H9 (cell line): ENCODE measurements at regions not wholly inside any gene's neighbourhood (a gene's known extent, or its start where the extent isn't known, plus 50 kb on each side); places are given as distances from the start of the nearest gene placed in this dataset.

Source experiments
- DNase-seq: peaks from one replicate; pipeline ENCODE4 v3.0.0-alpha.2; 2017
- H2AFZ ChIP-seq: one replicate; pipeline ENCODE4 v1.6.1; 2013; ENCODE audit warnings: mild to moderate bottlenecking, low read length, control low read depth, moderate library complexity
- H2AK5ac ChIP-seq: 2 replicates; pipeline ENCODE4 v1.6.1; 2013; ENCODE audit warnings: low read length, control low read depth, mixed read lengths; ENCODE audit not compliant: insufficient read length
- H2BK120ac ChIP-seq: one replicate; pipeline ENCODE4 v1.6.1; 2013; ENCODE audit warnings: low read depth, mild to moderate bottlenecking, low read length, control low read depth, inconsistent platforms; ENCODE audit not compliant: poor library complexity, severe bottlenecking
- H2BK12ac ChIP-seq: 2 replicates; pipeline ENCODE4 v1.6.1; 2013; ENCODE audit warnings: low read length, control low read depth, mixed read lengths, low read depth; ENCODE audit not compliant: insufficient read length
- H2BK15ac ChIP-seq: 2 replicates; pipeline ENCODE4 v1.6.1; 2013; ENCODE audit warnings: low read depth, low read length, control low read depth
- H2BK20ac ChIP-seq: one replicate; pipeline ENCODE4 v1.6.1; 2013; ENCODE audit warnings: low read depth, mild to moderate bottlenecking, low read length, control low read depth, inconsistent platforms; ENCODE audit not compliant: poor library complexity, severe bottlenecking
- H2BK5ac ChIP-seq: 2 replicates; pipeline ENCODE4 v1.6.1; 2013; ENCODE audit warnings: low read length, control low read depth, mixed read lengths; ENCODE audit not compliant: insufficient read length
- H3K14ac ChIP-seq: 2 replicates; pipeline ENCODE4 v1.6.1; 2013; ENCODE audit warnings: low read length, control low read depth; ENCODE audit not compliant: insufficient read depth
- H3K18ac ChIP-seq: 2 replicates; pipeline ENCODE4 v1.6.1; 2013; ENCODE audit warnings: low read depth, mild to moderate bottlenecking, mixed read lengths, low read length, control low read depth; ENCODE audit not compliant: insufficient read length
- H3K23ac ChIP-seq: 2 replicates; pipeline ENCODE4 v1.6.1; 2013; ENCODE audit warnings: low read length, control low read depth, mixed read lengths, low read depth; ENCODE audit not compliant: insufficient read length
- H3K23me2 ChIP-seq: 2 replicates; pipeline ENCODE4 v1.6.1; 2013; ENCODE audit warnings: low read depth, mild to moderate bottlenecking, mixed read lengths, low read length, control low read depth; ENCODE audit not compliant: insufficient read length, poor library complexity, severe bottlenecking
- H3K27ac ChIP-seq: 2 replicates; pipeline ENCODE4 v1.5.1; 2013; ENCODE audit warnings: low read length, control low read depth, mixed read lengths, low read depth; ENCODE audit not compliant: insufficient read length
- H3K27me3 ChIP-seq: 2 replicates; pipeline ENCODE4 v1.6.1; 2013; ENCODE audit warnings: low read length, control low read depth, inconsistent platforms; ENCODE audit not compliant: insufficient read depth
- H3K4ac ChIP-seq: 2 replicates; pipeline ENCODE4 v1.6.1; 2013; ENCODE audit warnings: low read depth, mild to moderate bottlenecking, control low read depth, inconsistent platforms, low read length, moderate library complexity
- H3K4me1 ChIP-seq: 2 replicates; pipeline ENCODE4 v1.6.1; 2013; ENCODE audit warnings: low read length, control low read depth, inconsistent platforms; ENCODE audit not compliant: insufficient read depth
- H3K4me2 ChIP-seq: 2 replicates; pipeline ENCODE4 v1.6.1; 2013; ENCODE audit warnings: low read length, control low read depth, mixed read lengths; ENCODE audit not compliant: insufficient read length, insufficient read depth
- H3K56ac ChIP-seq: 2 replicates; pipeline ENCODE4 v1.6.1; 2013; ENCODE audit warnings: low read depth, mild to moderate bottlenecking, mixed read lengths, low read length, control low read depth; ENCODE audit not compliant: insufficient read length
- H3K79me1 ChIP-seq: 2 replicates; pipeline ENCODE4 v1.6.1; 2013; ENCODE audit warnings: low read depth, mild to moderate bottlenecking, moderate library complexity, low read length, control low read depth, inconsistent platforms; ENCODE audit not compliant: insufficient read depth, poor library complexity, severe bottlenecking
- H3K79me2 ChIP-seq: 2 replicates; pipeline ENCODE4 v1.6.1; 2013; ENCODE audit warnings: low read length, control low read depth, inconsistent platforms; ENCODE audit not compliant: insufficient read depth
- H3K9ac ChIP-seq: 2 replicates; pipeline ENCODE4 v1.6.1; 2013; ENCODE audit warnings: low read length, control low read depth, mixed read lengths; ENCODE audit not compliant: insufficient read length; ENCODE audit errors: extremely low read depth
- H3K9me3 ChIP-seq: one replicate; pipeline ENCODE4 v1.6.1; 2013; ENCODE audit warnings: low read depth, low read length, inconsistent platforms; ENCODE audit not compliant: control insufficient read depth
- H3T11ph ChIP-seq: one replicate; pipeline ENCODE4 v1.6.1; 2013; ENCODE audit warnings: mild to moderate bottlenecking, low read length, control low read depth, inconsistent platforms
- H4K20me1 ChIP-seq: one replicate; pipeline ENCODE4 v1.6.1; 2013; ENCODE audit not compliant: control insufficient read depth, insufficient read length, insufficient read depth
- H4K5ac ChIP-seq: 2 replicates; pipeline ENCODE4 v1.6.1; 2013; ENCODE audit warnings: low read depth, mild to moderate bottlenecking, mixed read lengths, low read length, control low read depth; ENCODE audit not compliant: insufficient read length
- H4K8ac ChIP-seq: replicated peaks from 2 replicates; pipeline ENCODE4 v1.6.1; 2013; ENCODE audit warnings: low read length, control low read depth, mixed read lengths, low read depth; ENCODE audit not compliant: insufficient read length
- H4K91ac ChIP-seq: 2 replicates; pipeline ENCODE4 v1.6.1; 2013; ENCODE audit warnings: low read depth, mild to moderate bottlenecking, moderate library complexity, mixed read lengths, low read length, control low read depth; ENCODE audit not compliant: insufficient read length
- H3K27ac Mint-ChIP-seq, 3 experiments: 2 replicates in 2 of 3; 3 replicates in 1 of 3; pipeline ENCODE4 v1.8.0; 2020 to 2021; ENCODE audit warnings: mixed read lengths in 3 of 3, mild to moderate bottlenecking in 1 of 3, moderate library complexity in 1 of 3
- H3K27me3 Mint-ChIP-seq: 2 replicates; pipeline ENCODE4 v1.8.0; 2021; ENCODE audit warnings: low read depth, mild to moderate bottlenecking, moderate library complexity, mixed read lengths
- H3K36me3 Mint-ChIP-seq, 3 experiments: 2 replicates in 2 of 3; 3 replicates in 1 of 3; pipeline ENCODE4 v1.8.0; 2020 to 2021; ENCODE audit warnings: low read depth in 3 of 3, mixed read lengths in 3 of 3; ENCODE audit not compliant: insufficient read depth in 1 of 3
- H3K4me1 Mint-ChIP-seq, 2 experiments: 2 replicates each; pipeline ENCODE4 v1.8.0; 2020; ENCODE audit warnings: mixed read lengths in 2 of 2
- H3K4me3 Mint-ChIP-seq, 2 experiments: 2 replicates in 1 of 2; 3 replicates in 1 of 2; pipeline ENCODE4 v1.8.0; 2020 to 2021; ENCODE audit warnings: mild to moderate bottlenecking in 2 of 2, mixed read lengths in 2 of 2, moderate library complexity in 1 of 2
- H3K9me3 Mint-ChIP-seq, 2 experiments: 2 replicates in 1 of 2; 3 replicates in 1 of 2; pipeline ENCODE4 v1.8.0; 2020; ENCODE audit warnings: mild to moderate bottlenecking in 2 of 2, mixed read lengths in 2 of 2, moderate library complexity in 1 of 2
- CTCF ChIP-seq: fragments of 200-600 bp; sonication (generic); conservative IDR thresholded peaks from 3 replicates; pipeline ENCODE4 v1.8.0; 2021; ENCODE audit warnings: antibody characterized with exemption, mild to moderate bottlenecking
- WGBS: extraction: QIAGEN DNeasy Blood & Tissue Kit; methylation state at CpG from one replicate; pipeline ENCODE4 v1.1.7; 2013; ENCODE audit warnings: missing lambda C conversion rate, low lambda C conversion rate, mixed read lengths; ENCODE audit not compliant: insufficient read length; ENCODE audit errors: extremely low coverage; 5-methylcytosine and 5-hydroxymethylcytosine counted together

GRCh38 chr13:90702050-90702449 lies 645.4 kb upstream of the MIR17HG start:
- no peak overlapping the region for H2BK15ac ChIP-seq
- H3K27me3 Mint-ChIP-seq: no peaks in the 10 kb centered on the region

More at GRCh38 chr13:90702050-90702449, 645.4 kb upstream of the MIR17HG start:
- H3K9me3 Mint-ChIP-seq: no peaks in the 10 kb centered on the region; a peak in 1 of 5 replicates
- no peak overlapping the region for H3K18ac ChIP-seq
- no peak overlapping the region for H3K56ac ChIP-seq
- no peaks in the 10 kb centered on the region for H3K23me2 ChIP-seq
- H3K23ac ChIP-seq: no peak overlapping the region
- no peaks in the 10 kb centered on the region for H3K27me3 ChIP-seq
- no peaks in the 10 kb centered on the region for H3K4me1 ChIP-seq
- no peak for TF ChIP-seq CTCF
- H2BK120ac ChIP-seq: no peak overlapping the region
- no peak overlapping the region for H4K8ac ChIP-seq
- no peaks in the 10 kb centered on the region for H3K79me1 ChIP-seq
- no peak overlapping the region for H4K5ac ChIP-seq
- H3K14ac ChIP-seq: no peak overlapping the region
- no peak overlapping the region for H3K4ac ChIP-seq
- H3K9ac ChIP-seq: no peak overlapping the region
- H4K91ac ChIP-seq: no peak overlapping the region
- H4K20me1 ChIP-seq: no peaks in the 10 kb centered on the region
- no peak overlapping the region for H3K4me3 Mint-ChIP-seq
- DNase-seq: no peak
- H2BK20ac ChIP-seq: no peak overlapping the region
- no peaks in the 10 kb centered on the region for H3K79me2 ChIP-seq
- H3K36me3 Mint-ChIP-seq: no peaks in the 10 kb centered on the region
- H2AK5ac ChIP-seq: no peak overlapping the region
- no peak overlapping the region for H2BK5ac ChIP-seq
- H2AFZ ChIP-seq: no peak overlapping the region
- H3K4me1 Mint-ChIP-seq: no peaks in the 10 kb centered on the region
- H2BK12ac ChIP-seq: no peak overlapping the region
- no peak overlapping the region for H3T11ph ChIP-seq
- no peak overlapping the region for H3K27ac Mint-ChIP-seq
- H3K9me3 ChIP-seq: no peaks in the 10 kb centered on the region
- H3K4me2 ChIP-seq: no peak overlapping the region
- WGBS: no CpG with 5 or more reads among the region's 5 CpGs
- no peak overlapping the region for H3K27ac ChIP-seq
